ENCODE measurements at regions not wholly inside any gene's neighbourhood (a gene's known extent, or its start where the extent isn't known, plus 50 kb on each side); places are given as distances from the start of the nearest gene placed in this dataset.
"Not testable (repeated sequence)": the region's sequence is repeated elsewhere in the genome, so short reads cannot be mapped to it uniquely, and the experiment has no call there.

GRCh38 chr6:103715269-103715668, 1144.5 kb downstream of the HACE1 start:
- no peak for DNase-seq

DNA sequence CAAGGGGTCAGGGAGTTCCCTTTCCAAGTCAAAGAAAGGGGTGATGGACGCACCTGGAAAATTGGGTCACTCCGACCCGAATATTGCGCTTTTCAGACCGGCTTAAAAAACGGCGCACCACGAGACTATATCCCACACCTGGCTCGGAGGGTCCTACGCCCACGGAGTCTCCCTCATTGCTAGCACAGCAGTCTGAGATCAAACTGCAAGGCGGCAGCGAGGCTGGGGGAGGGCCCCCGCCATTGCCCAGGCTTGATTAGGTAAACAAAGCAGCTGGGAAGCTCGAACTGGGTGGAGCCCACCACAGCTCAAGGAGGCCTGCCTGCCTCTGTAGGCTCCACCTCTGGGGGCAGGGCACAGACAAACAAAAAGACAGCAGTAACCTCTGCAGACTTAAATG, 1150.5 kb downstream of the HACE1 start:
- not testable (repeated sequence) for DNase-seq

- DNase-seq = no peak
Measured at GRCh38 chr6:103707596-103708325, 1152.0 kb downstream of the HACE1 start.

DNA sequence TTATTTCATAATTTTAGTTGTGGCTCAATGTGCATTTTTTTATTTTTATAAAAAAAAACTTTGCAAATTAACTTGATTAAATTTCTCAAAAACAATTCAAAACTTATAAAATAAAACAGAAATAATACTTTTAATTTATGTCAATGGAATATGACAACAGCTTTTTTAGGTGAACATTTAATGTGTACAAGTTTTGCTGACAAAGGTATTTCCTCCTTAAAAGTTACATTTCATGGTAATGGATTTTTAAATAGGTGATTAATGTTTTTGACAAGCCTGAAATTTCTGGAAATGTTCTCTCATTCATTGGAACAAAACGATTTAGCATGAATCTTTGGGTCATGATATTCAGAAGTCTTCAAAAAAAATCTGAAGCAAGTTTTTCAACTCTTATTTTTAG, 1160.0 kb downstream of the HACE1 start:
- DNase-seq = no peak

- no peak for DNase-seq
Measured at GRCh38 chr6:103687430-103687829, 1172.3 kb downstream of the HACE1 start.

DNA sequence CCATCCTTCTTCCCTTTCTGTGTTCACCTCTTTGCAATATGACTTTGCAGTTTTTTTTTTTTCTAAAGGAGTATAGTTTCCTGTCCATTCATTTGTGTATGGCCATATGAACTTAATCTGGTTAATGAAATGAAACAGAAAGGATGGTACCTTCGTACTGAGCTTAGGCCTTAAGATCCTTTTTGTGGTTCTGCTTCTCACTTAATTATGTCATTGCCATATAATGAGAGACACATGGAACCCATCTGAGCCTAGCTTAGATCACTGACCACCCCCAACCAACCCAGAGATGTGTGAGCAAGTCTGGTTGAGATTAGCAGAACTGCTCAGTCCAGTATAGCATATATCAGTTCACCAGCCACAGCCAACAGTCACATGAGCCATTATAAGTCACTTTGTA, 1179.6 kb downstream of the HACE1 start:
- DNase-seq = no peak

GRCh38 chr6:103677290-103677689, 1182.4 kb downstream of the HACE1 start:
- no peak for DNase-seq

- DNase-seq = no peak
Measured at GRCh38 chr6:103675807-103676406, 1183.8 kb downstream of the HACE1 start.

DNA sequence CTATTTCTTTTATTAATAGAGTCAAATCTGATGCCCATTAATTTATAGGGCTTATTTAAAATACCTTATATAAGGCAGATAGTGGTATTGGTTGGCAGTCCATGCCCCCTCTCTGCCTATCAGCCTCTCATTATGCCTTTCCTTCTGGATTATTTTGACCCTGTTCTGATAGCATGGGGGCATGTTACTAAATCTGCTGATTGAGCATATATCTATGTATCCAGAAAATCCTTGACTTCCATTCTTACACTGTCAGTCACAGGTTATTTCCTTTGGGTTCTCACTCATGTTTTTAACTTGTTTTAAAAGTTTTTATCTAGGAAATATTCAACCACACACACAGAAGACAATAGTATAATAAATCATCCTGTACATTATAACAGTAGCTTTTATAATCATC, 1184.9 kb downstream of the HACE1 start:
- DNase-seq = no peak

GRCh38 chr6:103672169-103672568, 1187.5 kb downstream of the HACE1 start:
- DNase-seq = no peak

GRCh38 chr6:103629613-103630012, 1230.1 kb downstream of the HACE1 start:
- DNase-seq = no peak

GRCh38 chr6:103617642-103618041, 1242.1 kb downstream of the HACE1 start:
- no peak for DNase-seq

DNA sequence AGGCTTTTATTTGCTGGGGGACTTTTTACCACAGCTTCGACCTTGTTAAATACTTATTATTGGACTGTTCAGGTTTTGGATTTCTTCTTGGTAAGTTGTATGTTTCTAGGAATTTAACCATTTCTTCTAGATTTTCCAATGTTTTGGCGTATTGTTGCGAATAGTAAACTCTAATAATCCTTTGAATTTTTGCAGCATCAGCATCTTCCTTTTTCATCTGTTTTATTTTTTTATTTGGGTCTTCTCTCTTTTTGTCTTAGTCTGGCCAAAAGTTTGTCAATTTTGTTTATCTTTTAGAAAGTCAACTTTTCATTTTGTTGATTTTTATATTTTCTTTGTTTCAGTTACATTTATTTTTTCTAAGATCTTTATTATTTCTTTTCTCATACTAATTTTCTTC, 1272.0 kb downstream of the HACE1 start:
- no peak for DNase-seq

- DNase-seq = no peak
Measured at GRCh38 chr6:103578115-103578514, 1281.6 kb downstream of the HACE1 start.

DNA sequence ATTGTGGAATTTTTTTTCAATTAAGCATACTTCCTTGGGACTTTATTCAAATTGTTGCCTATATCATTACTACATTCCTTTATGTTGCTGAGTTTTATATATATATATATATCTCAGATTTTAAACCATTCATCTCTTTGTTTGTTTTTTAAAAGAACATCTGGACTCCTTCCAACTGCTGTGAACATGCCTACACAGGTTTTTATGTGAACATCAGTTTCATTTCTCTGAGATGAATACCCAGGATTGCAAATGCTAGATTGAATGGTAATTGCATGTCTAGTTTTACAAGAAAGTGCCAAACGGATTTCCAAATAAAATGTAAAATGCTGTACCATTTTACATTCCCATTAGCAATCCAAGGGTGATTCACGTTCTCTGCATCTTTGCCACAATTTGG, 1289.3 kb downstream of the HACE1 start:
- no peak for DNase-seq

DNA sequence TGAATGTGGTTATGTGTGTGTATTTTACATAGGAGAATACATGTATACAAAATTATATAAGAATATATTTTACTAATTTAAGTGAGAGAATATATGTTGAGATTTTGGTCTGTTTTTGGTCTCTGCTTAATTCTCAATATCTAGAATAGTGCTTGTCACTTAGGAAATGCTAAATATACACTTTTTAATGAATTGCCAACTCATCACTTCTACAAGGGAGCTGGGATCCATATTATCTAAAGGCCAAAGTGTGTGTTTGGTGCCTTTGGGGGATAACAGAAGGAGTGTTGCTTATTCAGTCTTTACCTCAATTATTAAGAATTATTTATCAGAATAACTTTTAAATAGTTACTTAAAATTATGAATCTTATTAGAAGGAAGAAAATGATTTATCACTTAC, 1304.8 kb downstream of the HACE1 start:
- no peak for DNase-seq

- no peak for DNase-seq
Measured at GRCh38 chr6:103538381-103538780, 1321.3 kb downstream of the HACE1 start.

DNA sequence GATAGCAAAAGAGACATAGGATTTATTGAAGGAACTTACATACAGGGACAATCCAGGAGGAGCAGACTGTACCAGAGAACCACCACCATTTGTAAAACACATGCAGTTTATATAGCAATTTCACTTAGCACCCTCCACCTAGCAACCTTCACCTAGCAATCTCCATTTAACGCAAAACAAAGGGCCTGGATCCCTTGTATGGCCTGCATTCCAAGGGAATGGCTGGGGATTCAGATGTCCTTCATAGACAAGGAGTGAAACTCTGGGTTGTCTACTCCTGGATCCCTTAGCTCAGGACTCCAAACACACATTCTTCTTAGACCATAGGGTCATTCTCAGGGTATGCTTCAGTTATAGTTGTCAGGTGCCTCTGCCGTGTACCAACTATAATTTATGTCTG, 1324.9 kb downstream of the HACE1 start:
- DNase-seq = no peak

DNA sequence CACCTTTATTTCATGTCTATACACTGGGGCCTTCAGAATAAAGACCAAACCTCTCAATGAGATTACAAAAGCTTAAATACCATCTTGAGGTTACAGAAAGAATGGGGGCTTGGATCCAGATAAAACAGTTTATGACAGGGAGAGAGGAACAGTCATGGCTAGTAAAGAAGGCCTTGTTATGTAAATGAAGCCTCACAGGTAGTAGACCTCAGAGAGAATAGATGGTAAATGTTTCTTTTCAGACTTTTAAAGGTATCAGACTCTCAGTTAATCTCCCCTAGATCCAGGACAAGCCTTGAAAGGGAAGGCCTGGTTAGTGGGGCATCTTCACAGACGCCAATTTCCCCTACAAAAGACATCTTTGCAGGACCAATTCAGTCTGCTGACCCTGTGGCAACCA, 1325.6 kb downstream of the HACE1 start:
- no peak for DNase-seq

DNA sequence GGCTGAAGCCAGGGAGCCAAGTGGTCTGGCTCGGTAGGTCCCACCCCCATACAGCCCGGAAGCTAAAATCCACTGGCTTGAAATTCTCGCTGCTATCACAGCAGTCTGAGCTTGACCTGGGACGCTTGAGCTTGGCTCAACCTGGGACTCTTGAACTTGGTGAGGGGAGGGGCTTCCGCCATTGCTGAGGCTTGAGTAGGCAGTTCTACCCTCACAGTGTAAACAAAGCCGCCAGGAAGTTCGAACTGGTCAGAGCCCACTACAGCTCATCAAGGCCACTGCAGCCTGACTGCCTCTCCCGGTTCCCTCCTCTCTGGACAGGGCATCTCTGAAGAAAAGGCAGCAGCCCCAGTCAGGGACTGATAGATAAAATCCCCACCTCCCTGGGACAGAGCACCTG, 1337.7 kb downstream of the HACE1 start:
- DNase-seq = no peak

DNA sequence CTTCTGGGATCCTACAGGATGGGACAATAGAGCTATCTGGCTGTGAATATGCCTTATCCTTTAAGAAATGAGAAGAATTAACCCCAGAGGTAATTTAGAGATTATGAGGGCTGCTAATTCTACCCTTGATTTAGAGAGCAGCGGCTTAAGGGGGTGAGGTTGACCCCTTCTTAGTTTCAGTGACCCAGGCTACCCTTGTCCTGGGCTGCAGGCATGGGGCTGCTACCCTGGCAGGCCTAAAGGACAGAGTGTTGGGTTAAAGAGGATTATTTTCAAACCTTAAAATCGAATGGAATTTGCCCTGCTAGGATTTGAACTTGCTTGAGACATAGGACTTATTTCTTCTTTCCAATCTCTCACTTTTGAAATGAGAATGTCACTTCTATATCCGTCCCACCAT, 1343.4 kb downstream of the HACE1 start:
- DNase-seq = no peak

DNA sequence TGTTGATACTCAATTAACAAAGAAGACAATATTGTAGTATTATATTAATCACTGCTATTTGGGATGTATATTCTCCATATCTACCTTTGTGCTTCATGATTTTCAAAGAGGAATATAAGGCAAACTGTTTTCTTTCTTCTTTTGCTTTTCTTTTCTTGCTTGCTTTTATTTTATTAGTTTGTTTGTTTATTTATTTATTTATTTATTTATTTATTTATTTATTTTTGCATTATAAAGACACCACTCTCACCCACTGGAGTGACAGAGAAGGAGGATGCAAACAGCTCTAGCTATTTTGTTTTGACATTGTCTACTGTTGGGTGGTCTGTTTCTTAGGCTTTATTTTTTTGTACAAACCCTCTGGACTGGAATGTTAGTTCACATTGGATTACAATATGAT, 1352.7 kb downstream of the HACE1 start:
- no peak for DNase-seq

- DNase-seq = no peak
Measured at GRCh38 chr6:103505155-103505518, 1354.6 kb downstream of the HACE1 start.

GRCh38 chr6:103504501-103505154, 1355.1 kb downstream of the HACE1 start:
- no peak for DNase-seq

- not testable (repeated sequence) for DNase-seq
Measured at GRCh38 chr6:103496588-103496987, 1363.1 kb downstream of the HACE1 start.
